MM.1S (cell line): ENCODE measurements at regions not wholly inside any gene's neighbourhood (a gene's known extent, or its start where the extent isn't known, plus 50 kb on each side); places are given as distances from the start of the nearest gene placed in this dataset.

Experiments
- DNase-seq: peaks from one replicate; pipeline ENCODE4 v3.0.0-alpha.2; 2015
- H2AFZ ChIP-seq: fragments of 300-600 bp; sonication (generic); 2 replicates; pipeline ENCODE4 v1.6.0; 2016; ENCODE audit warnings: antibody characterized with exemption, low read length
- H3F3A ChIP-seq: fragments of 300-600 bp; sonication (generic); 2 replicates; pipeline ENCODE4 v1.6.1; 2016; ENCODE audit warnings: mild to moderate bottlenecking, antibody characterized with exemption, low read length, moderate library complexity, mixed read lengths; ENCODE audit not compliant: insufficient read depth
- H3K27ac ChIP-seq: fragments of 300-600 bp; sonication (generic); 2 replicates; pipeline ENCODE4 v1.5.1; 2016; ENCODE audit warnings: mild to moderate bottlenecking, low read length
- H3K27me3 ChIP-seq: fragments of 300-600 bp; sonication (generic); replicated peaks from 2 replicates; pipeline ENCODE4 v1.6.0; 2016; ENCODE audit warnings: low read length; ENCODE audit not compliant: insufficient read depth
- H3K36me3 ChIP-seq: fragments of 300-600 bp; sonication (generic); replicated peaks from 2 replicates; pipeline ENCODE4 v1.6.1; 2016; ENCODE audit warnings: mild to moderate bottlenecking, low read length, mixed read lengths; ENCODE audit not compliant: insufficient read depth
- H3K4me1 ChIP-seq: fragments of 300-600 bp; sonication (generic); 2 replicates; pipeline ENCODE4 v1.6.1; 2016; ENCODE audit warnings: low read length, mixed read lengths
- H3K4me2 ChIP-seq: fragments of 300-600 bp; sonication (generic); 2 replicates; pipeline ENCODE4 v1.6.0; 2016; ENCODE audit warnings: low read depth, low read length
- H3K4me3 ChIP-seq: fragments of 300-600 bp; sonication (generic); 2 replicates; pipeline ENCODE4 v1.5.1; 2016; ENCODE audit warnings: low read length, mixed read lengths
- H3K79me2 ChIP-seq: fragments of 300-600 bp; sonication (generic); 2 replicates; pipeline ENCODE4 v1.6.1; 2016; ENCODE audit warnings: mixed run types, low read length, mixed read lengths
- H3K9ac ChIP-seq: fragments of 300-600 bp; sonication (generic); 2 replicates; pipeline ENCODE4 v1.6.1; 2016; ENCODE audit warnings: low read length, mixed read lengths
- H3K9me2 ChIP-seq: fragments of 300-600 bp; sonication (generic); replicated peaks from 2 replicates; pipeline ENCODE4 v1.6.1; 2016; ENCODE audit warnings: mild to moderate bottlenecking, low read length, mixed read lengths; ENCODE audit not compliant: insufficient read depth
- H3K9me3 ChIP-seq: fragments of 300-600 bp; sonication (generic); replicated peaks from 2 replicates; pipeline ENCODE4 v1.6.1; 2016; ENCODE audit warnings: mild to moderate bottlenecking, low read length, mixed read lengths; ENCODE audit not compliant: insufficient read depth
- H4K20me1 ChIP-seq: fragments of 300-600 bp; sonication (generic); 2 replicates; pipeline ENCODE4 v1.6.1; 2016; ENCODE audit warnings: mild to moderate bottlenecking, low read length, moderate library complexity, mixed read lengths; ENCODE audit not compliant: insufficient read depth
- EZH2 ChIP-seq: fragments of 300-600 bp; sonication (generic); optimal IDR thresholded peaks from 2 replicates; pipeline ENCODE3; 2017; ENCODE audit warnings: low read depth, mild to moderate bottlenecking, antibody characterized with exemption, low read length, mixed read lengths
- EZH2phosphoT487 ChIP-seq: fragments of 300-600 bp; sonication (generic); IDR thresholded peaks from 2 replicates; pipeline ENCODE4 v1.6.1; 2018; ENCODE audit warnings: antibody characterized with exemption, low read length
- TF ChIP-seq, protein P1 (sequence below): fragments of 300-600 bp; sonication (generic); IDR thresholded peaks from 2 replicates; pipeline ENCODE4 v1.5.1; 2016; ENCODE audit warnings: antibody characterized with exemption, low read length, mixed read lengths

GRCh38 chr2:207289295-207290018 lies 123.7 kb upstream of the KLF7 start:
- Histone ChIP-seq H3K27me3 (no peaks in the 10 kb centered on the region), H3K9me2 (no peaks in the 10 kb centered on the region), H3K4me2 (no peak overlapping the region), H3F3A (no peaks in the 10 kb centered on the region), H2AFZ (no peak overlapping the region), H3K27ac (no peak overlapping the region), H3K9ac (no peak overlapping the region), H3K4me1 (no peaks in the 10 kb centered on the region), H3K4me3 (no peak overlapping the region), H3K36me3 (no peaks in the 10 kb centered on the region), H3K9me3 (no peaks in the 10 kb centered on the region), H4K20me1 (no peaks in the 10 kb centered on the region), H3K79me2 (no peaks in the 10 kb centered on the region)
- DNase-seq: no peak
- TF ChIP-seq, protein P1, sequence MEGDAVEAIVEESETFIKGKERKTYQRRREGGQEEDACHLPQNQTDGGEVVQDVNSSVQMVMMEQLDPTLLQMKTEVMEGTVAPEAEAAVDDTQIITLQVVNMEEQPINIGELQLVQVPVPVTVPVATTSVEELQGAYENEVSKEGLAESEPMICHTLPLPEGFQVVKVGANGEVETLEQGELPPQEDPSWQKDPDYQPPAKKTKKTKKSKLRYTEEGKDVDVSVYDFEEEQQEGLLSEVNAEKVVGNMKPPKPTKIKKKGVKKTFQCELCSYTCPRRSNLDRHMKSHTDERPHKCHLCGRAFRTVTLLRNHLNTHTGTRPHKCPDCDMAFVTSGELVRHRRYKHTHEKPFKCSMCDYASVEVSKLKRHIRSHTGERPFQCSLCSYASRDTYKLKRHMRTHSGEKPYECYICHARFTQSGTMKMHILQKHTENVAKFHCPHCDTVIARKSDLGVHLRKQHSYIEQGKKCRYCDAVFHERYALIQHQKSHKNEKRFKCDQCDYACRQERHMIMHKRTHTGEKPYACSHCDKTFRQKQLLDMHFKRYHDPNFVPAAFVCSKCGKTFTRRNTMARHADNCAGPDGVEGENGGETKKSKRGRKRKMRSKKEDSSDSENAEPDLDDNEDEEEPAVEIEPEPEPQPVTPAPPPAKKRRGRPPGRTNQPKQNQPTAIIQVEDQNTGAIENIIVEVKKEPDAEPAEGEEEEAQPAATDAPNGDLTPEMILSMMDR: no peak
- TF ChIP-seq EZH2phosphoT487 (no peak), EZH2 (no peak)

GRCh38 chr2:207290833-207291624 lies 125.3 kb upstream of the KLF7 start:
- Histone ChIP-seq H3K4me2 (no peak overlapping the region), H3K9ac (no peak overlapping the region), H3K36me3 (no peaks in the 10 kb centered on the region), H3K27ac (no peak overlapping the region), H4K20me1 (no peaks in the 10 kb centered on the region), H3K79me2 (no peaks in the 10 kb centered on the region), H3F3A (no peaks in the 10 kb centered on the region), H3K4me1 (no peaks in the 10 kb centered on the region), H3K4me3 (no peak overlapping the region), H3K27me3 (no peaks in the 10 kb centered on the region), H3K9me2 (no peaks in the 10 kb centered on the region), H2AFZ (no peak overlapping the region), H3K9me3 (no peaks in the 10 kb centered on the region)
- no peak for DNase-seq
- no peak for TF ChIP-seq EZH2
- TF ChIP-seq, protein P1: no peak
- TF ChIP-seq EZH2phosphoT487: no peak

GRCh38 chr2:207291625-207292252 lies 126.0 kb upstream of the KLF7 start:
- H3F3A ChIP-seq: no peaks in the 10 kb centered on the region
- no peak overlapping the region for H3K27ac ChIP-seq
- no peak overlapping the region for H3K9ac ChIP-seq
- no peak for DNase-seq
- no peak overlapping the region for H3K4me3 ChIP-seq
- no peaks in the 10 kb centered on the region for H3K27me3 ChIP-seq
- H3K4me1 ChIP-seq: no peaks in the 10 kb centered on the region
- no peaks in the 10 kb centered on the region for H3K79me2 ChIP-seq
- no peaks in the 10 kb centered on the region for H4K20me1 ChIP-seq
- no peaks in the 10 kb centered on the region for H3K9me3 ChIP-seq
- no peaks in the 10 kb centered on the region for H3K36me3 ChIP-seq
- TF ChIP-seq, protein P1: no peak
- no peak for TF ChIP-seq EZH2
- no peak for TF ChIP-seq EZH2phosphoT487
- no peak overlapping the region for H2AFZ ChIP-seq
- H3K9me2 ChIP-seq: no peaks in the 10 kb centered on the region
- H3K4me2 ChIP-seq: no peak overlapping the region
